Mucosa of stomach (tissue), 1 donor: ENCODE measurements at regions not wholly inside any gene's neighbourhood (a gene's known extent, or its start where the extent isn't known, plus 50 kb on each side); places are given as distances from the start of the nearest gene placed in this dataset.

Experiments used
- H3K27me3 ChIP-seq: one replicate; pipeline ENCODE4 v1.7.0; 2013; ENCODE audit warnings: mild to moderate bottlenecking, low read length; ENCODE audit not compliant: control insufficient read depth, insufficient read depth
- H3K36me3 ChIP-seq: one replicate; pipeline ENCODE4 v1.7.0; 2013; ENCODE audit warnings: low read length; ENCODE audit not compliant: control insufficient read depth, insufficient read depth
- H3K4me1 ChIP-seq: one replicate; pipeline ENCODE4 v1.7.0; 2013; ENCODE audit warnings: mild to moderate bottlenecking, low read length; ENCODE audit not compliant: control insufficient read depth, insufficient read depth
- H3K4me3 ChIP-seq: one replicate; pipeline ENCODE4 v1.7.0; 2013; ENCODE audit warnings: low read length
- H3K9ac ChIP-seq: one replicate; pipeline ENCODE4 v1.7.0; 2013; ENCODE audit warnings: mild to moderate bottlenecking, low read length, moderate library complexity
- H3K9me3 ChIP-seq: one replicate; pipeline ENCODE4 v1.7.0; 2013; ENCODE audit warnings: mild to moderate bottlenecking, low read length, moderate library complexity; ENCODE audit not compliant: control insufficient read depth
- donor health status: Pancreatic carcinoma.

- no peaks in the 10 kb centered on the region for H3K9me3 ChIP-seq
- H3K9ac ChIP-seq, result no peak overlapping the region
- peaks cover 8% of the 10 kb centered on the region for H3K4me1 ChIP-seq
- H3K36me3 ChIP-seq, result no peaks in the 10 kb centered on the region
- no peak overlapping the region for H3K4me3 ChIP-seq
- no peaks in the 10 kb centered on the region for H3K27me3 ChIP-seq
These were observed 263.2 kb upstream of the C2CD4B start for GRCh38 chr15:62428259-62428658.

GRCh38 chr15:62428851-62429598, 263.9 kb upstream of the C2CD4B start:
- H3K4me3 ChIP-seq, result no peak overlapping the region
- H3K36me3 ChIP-seq, result no peaks in the 10 kb centered on the region
- H3K27me3 ChIP-seq, result no peaks in the 10 kb centered on the region
- H3K4me1 ChIP-seq, result peaks cover 8% of the 10 kb centered on the region
- no peaks in the 10 kb centered on the region for H3K9me3 ChIP-seq
- no peak overlapping the region for H3K9ac ChIP-seq

DNA sequence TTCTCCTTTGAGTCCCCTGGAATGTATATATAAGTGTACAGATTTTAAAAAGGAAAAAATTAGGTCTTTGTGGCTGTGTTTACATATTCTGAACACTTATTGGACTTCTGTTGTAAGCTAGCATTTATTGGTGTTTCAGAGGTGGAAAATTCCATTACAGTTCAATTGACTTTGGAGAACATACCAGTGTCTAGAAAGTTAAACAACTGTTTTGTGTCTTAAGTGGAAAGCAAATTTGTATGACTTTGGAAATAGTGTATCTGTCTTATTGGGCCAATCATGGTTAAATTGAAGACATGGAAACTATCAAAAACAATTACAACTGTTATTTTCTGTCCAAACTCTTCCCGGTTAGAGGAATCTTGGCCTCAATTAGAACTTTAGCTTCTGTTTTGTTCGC, 265.0 kb upstream of the C2CD4B start:
- Histone ChIP-seq H3K4me3 (no peak overlapping the region), H3K9me3 (no peaks in the 10 kb centered on the region), H3K9ac (no peak overlapping the region), H3K27me3 (no peaks in the 10 kb centered on the region), H3K4me1 (peaks cover 8% of the 10 kb centered on the region), H3K36me3 (no peaks in the 10 kb centered on the region)

GRCh38 chr15:62430552-62430951, 265.5 kb upstream of the C2CD4B start:
- Histone ChIP-seq H3K4me1 (peaks cover 8% of the 10 kb centered on the region), H3K4me3 (no peak overlapping the region), H3K9ac (no peak overlapping the region), H3K36me3 (no peaks in the 10 kb centered on the region), H3K9me3 (no peaks in the 10 kb centered on the region), H3K27me3 (no peaks in the 10 kb centered on the region)

DNA sequence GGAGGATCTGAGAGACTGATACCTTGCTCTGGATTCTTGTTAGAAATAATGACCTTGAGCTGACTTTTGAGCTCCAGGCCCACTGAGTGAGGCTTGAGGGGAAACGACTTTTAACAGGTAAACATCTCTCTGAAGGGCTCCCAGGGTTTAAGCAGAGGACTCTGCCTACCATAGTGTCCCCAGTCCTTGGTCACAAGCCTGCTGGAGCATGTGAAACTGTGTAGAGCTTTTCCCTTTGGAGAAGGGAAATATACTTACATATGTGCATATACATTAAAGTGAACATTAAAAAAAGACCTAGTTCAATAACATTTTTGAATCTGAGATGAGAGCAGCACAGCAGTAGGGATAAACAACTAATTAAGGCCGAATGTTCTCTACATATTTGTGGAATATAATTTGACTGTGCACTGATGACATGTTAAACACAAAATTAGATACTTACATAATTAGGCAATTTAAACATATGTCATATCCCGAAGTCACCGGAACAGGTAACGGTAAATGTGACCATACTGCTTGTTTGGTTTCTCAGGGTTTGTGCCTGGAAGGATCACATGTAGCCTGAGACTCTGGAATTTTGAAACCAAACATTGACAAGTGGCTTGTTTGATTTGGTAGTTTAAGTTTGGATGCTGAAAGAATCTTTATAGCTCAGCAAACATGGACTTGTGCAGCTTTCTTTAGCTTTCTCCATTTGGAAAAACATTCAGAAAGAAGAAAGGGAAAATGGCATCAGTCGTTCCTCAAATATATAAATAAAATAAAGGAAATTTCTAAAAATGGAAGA, 266.1 kb upstream of the C2CD4B start:
- Histone ChIP-seq H3K9me3 (no peaks in the 10 kb centered on the region), H3K4me3 (no peak overlapping the region), H3K27me3 (no peaks in the 10 kb centered on the region), H3K4me1 (peaks cover 8% of the 10 kb centered on the region), H3K36me3 (no peaks in the 10 kb centered on the region), H3K9ac (no peak overlapping the region)

GRCh38 chr15:62431817-62432216, 266.7 kb upstream of the C2CD4B start:
- no peaks in the 10 kb centered on the region for H3K27me3 ChIP-seq
- H3K9ac ChIP-seq, result no peak overlapping the region
- H3K9me3 ChIP-seq, result no peaks in the 10 kb centered on the region
- H3K4me1 ChIP-seq, result peaks cover 8% of the 10 kb centered on the region
- H3K36me3 ChIP-seq, result no peaks in the 10 kb centered on the region
- H3K4me3 ChIP-seq, result no peak overlapping the region

GRCh38 chr15:62432702-62433398, 267.8 kb upstream of the C2CD4B start:
- Histone ChIP-seq H3K36me3 (no peaks in the 10 kb centered on the region), H3K9me3 (no peaks in the 10 kb centered on the region), H3K4me1 (peaks cover 8% of the 10 kb centered on the region), H3K4me3 (no peak overlapping the region), H3K9ac (no peak overlapping the region), H3K27me3 (no peaks in the 10 kb centered on the region)

- Histone ChIP-seq H3K9me3 (no peaks in the 10 kb centered on the region), H3K4me1 (peaks cover 8% of the 10 kb centered on the region)
These were observed 271.1 kb upstream of the C2CD4B start for GRCh38 chr15:62436235-62436634.

GRCh38 chr15:62437753-62438152, 272.7 kb upstream of the C2CD4B start:
- no peaks in the 10 kb centered on the region for H3K9me3 ChIP-seq

More at GRCh38 chr15:62436235-62436634, 271.1 kb upstream of the C2CD4B start:
- Histone ChIP-seq H3K36me3 (no peaks in the 10 kb centered on the region), H3K9ac (no peak overlapping the region), H3K27me3 (no peaks in the 10 kb centered on the region), H3K4me3 (no peak overlapping the region)

DNA sequence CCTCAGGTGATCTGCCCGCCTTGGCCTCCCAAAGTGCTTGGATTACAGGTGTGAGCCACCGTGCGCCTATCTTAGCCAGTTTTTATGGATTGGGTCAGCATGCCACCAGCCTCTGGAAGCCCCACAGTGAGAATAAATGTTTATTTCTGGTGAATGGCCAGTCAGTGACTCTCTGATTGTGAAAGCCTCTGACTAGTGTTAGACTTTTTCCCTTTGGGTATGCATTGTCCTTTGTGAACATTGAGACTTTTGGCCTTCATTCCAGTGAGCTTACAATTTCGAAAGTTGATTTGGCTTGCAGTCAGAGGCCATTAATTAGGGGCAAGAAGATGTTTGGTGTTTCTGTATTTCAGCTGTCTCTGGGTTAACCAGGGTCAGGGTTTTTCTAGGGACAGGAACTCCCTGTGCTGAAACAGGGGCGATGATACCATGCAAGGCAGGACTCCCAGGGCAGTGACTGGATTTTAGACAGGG, 274.5 kb upstream of the C2CD4B start:
- H3K9me3 ChIP-seq, result no peaks in the 10 kb centered on the region
- peaks cover 17% of the 10 kb centered on the region for H3K4me1 ChIP-seq
- no peak overlapping the region for H3K9ac ChIP-seq
- H3K27me3 ChIP-seq, result no peaks in the 10 kb centered on the region
- no peaks in the 10 kb centered on the region for H3K36me3 ChIP-seq
- H3K4me3 ChIP-seq, result no peak overlapping the region

More at GRCh38 chr15:62437753-62438152, 272.7 kb upstream of the C2CD4B start:
- Histone ChIP-seq H3K36me3 (no peaks in the 10 kb centered on the region), H3K4me1 (peaks cover 6% of the 10 kb centered on the region), H3K27me3 (no peaks in the 10 kb centered on the region), H3K4me3 (no peak overlapping the region), H3K9ac (no peak overlapping the region)

DNA sequence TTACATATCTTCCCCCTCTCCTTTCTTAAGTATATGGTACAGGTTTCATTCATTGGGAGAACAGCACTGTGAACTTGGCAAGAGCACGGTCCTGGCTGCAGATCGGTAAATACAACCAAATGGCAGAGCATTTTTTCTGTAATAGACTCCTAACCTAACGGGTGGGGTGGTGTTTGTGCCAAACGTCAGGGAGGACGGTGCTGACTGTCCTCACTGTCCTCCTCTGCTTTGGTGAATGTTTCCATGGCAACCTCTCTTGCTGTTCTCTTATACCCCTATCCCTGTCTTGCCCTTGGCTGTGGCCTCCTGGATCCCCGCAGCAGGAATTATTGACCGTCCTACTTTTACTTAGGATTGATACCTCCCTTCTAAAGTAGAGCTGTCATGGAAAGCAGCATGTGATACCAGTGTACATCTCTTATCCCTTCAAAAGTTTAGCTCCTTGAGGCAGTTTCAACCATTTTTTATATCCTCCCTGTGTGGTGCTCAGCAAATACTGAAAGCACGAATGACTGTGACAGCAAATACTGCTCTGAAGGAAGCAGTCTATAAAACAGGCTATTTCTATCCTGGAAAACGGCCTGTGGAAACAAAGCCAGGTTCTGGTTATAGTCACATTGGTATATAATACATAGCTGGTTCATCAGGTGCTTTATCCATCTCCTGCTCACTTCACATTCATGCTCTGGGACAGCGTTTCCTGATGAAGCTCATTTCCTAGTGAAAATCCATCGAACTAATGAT, 275.4 kb upstream of the C2CD4B start:
- Histone ChIP-seq H3K9ac (no peak overlapping the region), H3K9me3 (no peaks in the 10 kb centered on the region), H3K36me3 (no peaks in the 10 kb centered on the region), H3K4me3 (no peak overlapping the region), H3K27me3 (no peaks in the 10 kb centered on the region), H3K4me1 (peaks cover 23% of the 10 kb centered on the region)
